ENCODE measurements at regions not wholly inside any gene's neighbourhood (a gene's known extent, or its start where the extent isn't known, plus 50 kb on each side); places are given as distances from the start of the nearest gene placed in this dataset.

- Histone ChIP-seq H3K36me3 (ENCODE audit: control insufficient read depth, insufficient read depth, low read length) (no peaks in the 10 kb centered on the region), H3K4me3 (no peak overlapping the region), H3K27ac (ENCODE audit: extremely low read depth, low read depth, low read length) (no peak overlapping the region), H3K79me2 (ENCODE audit: control insufficient read depth, insufficient read depth, low read length) (no peaks in the 10 kb centered on the region), H3K27me3 (ENCODE audit: control insufficient read depth in 2 of 2, insufficient read depth in 2 of 2, low read length in 2 of 2) (no peaks in the 10 kb centered on the region), H3K9me1 (ENCODE audit: control insufficient read depth, insufficient read depth, low read length) (no peaks in the 10 kb centered on the region), H2AFZ (ENCODE audit: low read depth, low read length) (no peak overlapping the region), H4K20me1 (replicated peaks; ENCODE audit: control insufficient read depth, insufficient read depth, low read length) (no peaks in the 10 kb centered on the region), H3K4me1 (replicated peaks in 1 of 2; ENCODE audit: control insufficient read depth in 2 of 2, insufficient read depth in 2 of 2, low read length in 2 of 2) (no peaks in the 10 kb centered on the region), H3K9me3 (replicated peaks; ENCODE audit: control insufficient read depth, insufficient read depth, low read depth, low read length) (peaks cover 4% of the 10 kb centered on the region; the same call in 1 of the 2 replicates), H3K4me2 (ENCODE audit: insufficient read depth, low read length) (no peak overlapping the region), H3K9ac (ENCODE audit: insufficient read depth in 1 of 2, low read depth in 2 of 2, low read length in 2 of 2) (no peak overlapping the region)
- 0% methylated on average over 6 of the region's 6 CpGs for WGBS (ENCODE audit: insufficient coverage, low coverage, missing lambda C conversion rate)
- ATAC-seq: no peak
- POLR2A ChIA-PET: no interaction called here
- in situ Hi-C loops (cut with MboI) (no loop called here), intact Hi-C loops (cut with micrococcal nuclease) (no loop called here)
- no TSS peak for BruUV-seq (replicated peaks)
- CTCF ChIA-PET (ENCODE audit: low intra/inter-chr PET ratio): no interaction called here
- DNase-seq (ENCODE audit: extremely low read depth in 1 of 4, low spot score in 3 of 4): no peak
- no peak for FAIRE-seq
- TF ChIP-seq ZNF175 (CRISPR knock-in tag; IDR thresholded peaks at IDR 0.05; ENCODE audit: low read depth) (no peak), MBD1 (CRISPR knock-in tag; IDR thresholded peaks at IDR 0.05) (no peak), BMI1 (IDR thresholded peaks at IDR 0.05; ENCODE audit: low read length) (no peak), ZNF764 (CRISPR knock-in tag; IDR thresholded peaks at IDR 0.05; ENCODE audit: low read depth) (no peak), RBM14 (IDR thresholded peaks at IDR 0.05; ENCODE audit: borderline replicate concordance, insufficient read depth, low read depth, low read length) (no peak), MCM5 (IDR thresholded peaks at IDR 0.05; ENCODE audit: low read depth) (no peak), HMGN3 (IDR thresholded peaks at IDR 0.05; ENCODE audit: borderline replicate concordance, extremely low read depth, insufficient read length, low read depth, low read length) (no peak), SMC3 (conservative IDR thresholded peaks at IDR 0.05; ENCODE audit: insufficient read depth, low read depth, low read length) (no peak), SRSF3 (IDR thresholded peaks at IDR 0.05; ENCODE audit: insufficient read depth, low read length) (no peak), POLR2A (conservative IDR thresholded peaks at IDR 0.05) (no peak), SNRNP70 (optimal IDR thresholded peaks at IDR 0.05; ENCODE audit: low read depth, low read length) (no peak), NFRKB (IDR thresholded peaks at IDR 0.05; ENCODE audit: low read depth) (no peak), CHAMP1 (IDR thresholded peaks at IDR 0.05) (no peak), GATAD2B (IDR thresholded peaks at IDR 0.05; ENCODE audit: borderline replicate concordance) (no peak), PCBP2 (IDR thresholded peaks at IDR 0.05; ENCODE audit: low read depth, low read length, poor library complexity, severe bottlenecking) (no peak), ZNF583 (CRISPR knock-in tag; IDR thresholded peaks at IDR 0.05) (no peak), AFF4 (CRISPR knock-in tag; IDR thresholded peaks at IDR 0.05) (no peak)
These were observed 511.8 kb upstream of the WSB1 start for GRCh38 chr17:26782153-26782552.
